Esophagus muscularis mucosa (tissue), 3 donors: ENCODE measurements at regions not wholly inside any gene's neighbourhood (a gene's known extent, or its start where the extent isn't known, plus 50 kb on each side); places are given as distances from the start of the nearest gene placed in this dataset.

ENCODE experiments used
- CTCF ChIP-seq, 3 experiments: fragments of 200-600 bp in 2 of 3; fragments of 450-650 bp in 1 of 3; sonication (generic) in 2 of 3; IDR thresholded peaks; one replicate each; pipeline ENCODE4 v1.5.1; 2017 to 2019; ENCODE audit warnings: antibody characterized with exemption in 3 of 3, mild to moderate bottlenecking in 2 of 3, moderate library complexity in 1 of 3
- POLR2A ChIP-seq: fragments of 450-650 bp; IDR thresholded peaks from one replicate; pipeline ENCODE4 v1.6.1; 2017; ENCODE audit warnings: antibody characterized with exemption, moderate library complexity, mild to moderate bottlenecking, low read depth
- POLR2AphosphoS5 ChIP-seq, 2 donors: sonication (generic); formaldehyde crosslinking; IDR thresholded peaks; one replicate each; pipeline ENCODE4 v1.6.1; 2017; ENCODE audit warnings: antibody characterized with exemption in 2 of 2

- no peak for TF ChIP-seq CTCF (IDR thresholded peaks at IDR 0.05)
- no peak for TF ChIP-seq POLR2AphosphoS5 (IDR thresholded peaks at IDR 0.05)
- no peak for TF ChIP-seq POLR2A
Measured at GRCh38 chr9:94018628-94019027, 63.5 kb upstream of the BARX1 start.
